ENCODE measurements at regions not wholly inside any gene's neighbourhood (a gene's known extent, or its start where the extent isn't known, plus 50 kb on each side); places are given as distances from the start of the nearest gene placed in this dataset.

DNA sequence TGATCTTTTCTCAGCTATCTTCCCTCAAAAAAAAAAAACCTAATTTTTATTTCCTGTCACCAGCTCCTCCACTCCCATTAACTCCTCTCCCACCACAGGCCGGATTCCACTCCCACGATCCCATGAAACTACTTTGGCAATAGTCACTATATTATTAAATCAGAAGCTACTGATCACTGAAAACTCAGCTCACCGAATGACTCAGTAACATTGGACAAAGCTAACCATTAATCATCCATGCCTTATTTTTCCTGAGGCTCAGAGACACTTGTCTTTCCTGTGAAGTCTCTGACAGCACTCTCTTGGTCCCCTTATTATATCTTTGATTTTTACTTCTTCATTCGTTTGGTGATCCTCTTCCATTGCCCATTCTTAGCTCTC is 260.2 kb downstream of the CGGBP1 start:
- H3K36me3 ChIP-seq (ENCODE audit: insufficient read depth, low read length): no peaks in the 10 kb centered on the region
- H3K9me2 ChIP-seq (replicated peaks; ENCODE audit: low read depth, low read length): no peaks in the 10 kb centered on the region
- no peaks in the 10 kb centered on the region for H3K9me3 ChIP-seq (ENCODE audit: insufficient read depth, low read depth, low read length)
- no peaks in the 10 kb centered on the region for H3F3A ChIP-seq (ENCODE audit: low read depth)
- H3K79me2 ChIP-seq (ENCODE audit: insufficient read depth, low read length): no peaks in the 10 kb centered on the region
- no peak for TF ChIP-seq EZH2phosphoT487 (IDR thresholded peaks at IDR 0.05; ENCODE audit: borderline replicate concordance)
- TF ChIP-seq, protein P1, sequence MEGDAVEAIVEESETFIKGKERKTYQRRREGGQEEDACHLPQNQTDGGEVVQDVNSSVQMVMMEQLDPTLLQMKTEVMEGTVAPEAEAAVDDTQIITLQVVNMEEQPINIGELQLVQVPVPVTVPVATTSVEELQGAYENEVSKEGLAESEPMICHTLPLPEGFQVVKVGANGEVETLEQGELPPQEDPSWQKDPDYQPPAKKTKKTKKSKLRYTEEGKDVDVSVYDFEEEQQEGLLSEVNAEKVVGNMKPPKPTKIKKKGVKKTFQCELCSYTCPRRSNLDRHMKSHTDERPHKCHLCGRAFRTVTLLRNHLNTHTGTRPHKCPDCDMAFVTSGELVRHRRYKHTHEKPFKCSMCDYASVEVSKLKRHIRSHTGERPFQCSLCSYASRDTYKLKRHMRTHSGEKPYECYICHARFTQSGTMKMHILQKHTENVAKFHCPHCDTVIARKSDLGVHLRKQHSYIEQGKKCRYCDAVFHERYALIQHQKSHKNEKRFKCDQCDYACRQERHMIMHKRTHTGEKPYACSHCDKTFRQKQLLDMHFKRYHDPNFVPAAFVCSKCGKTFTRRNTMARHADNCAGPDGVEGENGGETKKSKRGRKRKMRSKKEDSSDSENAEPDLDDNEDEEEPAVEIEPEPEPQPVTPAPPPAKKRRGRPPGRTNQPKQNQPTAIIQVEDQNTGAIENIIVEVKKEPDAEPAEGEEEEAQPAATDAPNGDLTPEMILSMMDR (conservative IDR thresholded peaks at IDR 0.05; ENCODE audit: low read length): no peak
- no peak overlapping the region for H3K4me3 ChIP-seq (ENCODE audit: low read length, poor library complexity, severe bottlenecking)
- H3K4me1 ChIP-seq (ENCODE audit: insufficient read depth, low read length, poor library complexity, severe bottlenecking): no peaks in the 10 kb centered on the region
- no peaks in the 10 kb centered on the region for H4K20me1 ChIP-seq (ENCODE audit: insufficient read depth, low read length, poor library complexity, severe bottlenecking)
- no peaks in the 10 kb centered on the region for H3K27me3 ChIP-seq (ENCODE audit: insufficient read depth, low read length, poor library complexity, severe bottlenecking)
- no peak overlapping the region for H3K9ac ChIP-seq (ENCODE audit: low read depth, low read length, poor library complexity, severe bottlenecking)
- H2AFZ ChIP-seq (ENCODE audit: low read length): no peak overlapping the region
- no peak overlapping the region for H3K4me2 ChIP-seq (ENCODE audit: low read depth, low read length, poor library complexity, severe bottlenecking)

DNA sequence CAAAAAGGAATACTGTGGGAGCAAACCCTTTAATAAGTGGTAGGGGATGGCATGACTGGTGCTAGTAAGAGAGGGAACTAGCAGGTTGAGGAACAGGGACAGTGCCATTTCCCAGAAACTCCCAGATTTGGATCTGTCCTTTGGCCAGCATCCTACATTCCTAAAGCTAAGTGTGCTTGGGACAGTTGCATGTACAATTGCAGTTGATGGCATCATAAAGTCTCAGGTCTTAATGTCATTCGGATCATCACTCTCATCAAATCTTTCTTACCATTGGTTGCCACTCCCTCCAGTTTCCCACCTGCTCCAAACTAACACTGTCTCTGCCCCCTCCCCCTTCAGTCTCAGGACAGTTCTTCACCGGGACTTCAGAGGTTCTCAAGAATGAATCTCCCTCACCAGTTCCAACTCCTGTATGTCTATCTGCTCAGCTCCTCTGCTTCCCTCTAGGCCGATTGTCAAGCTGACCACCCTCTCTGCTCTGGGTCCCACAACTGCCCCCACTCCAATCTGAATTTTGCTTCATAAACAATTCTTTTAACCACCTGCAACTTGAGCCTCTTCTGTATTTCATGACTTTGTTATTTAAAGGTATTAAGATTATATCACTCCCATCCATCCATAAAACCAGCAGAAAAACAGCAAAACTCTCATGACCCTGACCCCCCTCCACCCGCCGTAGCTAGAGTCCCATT is 260.8 kb downstream of the CGGBP1 start:
- H3K4me3 ChIP-seq (ENCODE audit: low read length, poor library complexity, severe bottlenecking): no peak overlapping the region
- TF ChIP-seq EZH2phosphoT487 (IDR thresholded peaks at IDR 0.05; ENCODE audit: borderline replicate concordance): no peak
- TF ChIP-seq, protein P1 (conservative IDR thresholded peaks at IDR 0.05; ENCODE audit: low read length): no peak
- H4K20me1 ChIP-seq (ENCODE audit: insufficient read depth, low read length, poor library complexity, severe bottlenecking): no peaks in the 10 kb centered on the region
- H3K9me2 ChIP-seq (replicated peaks; ENCODE audit: low read depth, low read length): no peaks in the 10 kb centered on the region
- no peak overlapping the region for H2AFZ ChIP-seq (ENCODE audit: low read length)
- no peaks in the 10 kb centered on the region for H3K9me3 ChIP-seq (ENCODE audit: insufficient read depth, low read depth, low read length)
- no peaks in the 10 kb centered on the region for H3F3A ChIP-seq (ENCODE audit: low read depth)
- no peaks in the 10 kb centered on the region for H3K79me2 ChIP-seq (ENCODE audit: insufficient read depth, low read length)
- no peaks in the 10 kb centered on the region for H3K36me3 ChIP-seq (ENCODE audit: insufficient read depth, low read length)
- H3K4me1 ChIP-seq (ENCODE audit: insufficient read depth, low read length, poor library complexity, severe bottlenecking): no peaks in the 10 kb centered on the region
- H3K4me2 ChIP-seq (ENCODE audit: low read depth, low read length, poor library complexity, severe bottlenecking): no peak overlapping the region
- no peak overlapping the region for H3K9ac ChIP-seq (ENCODE audit: low read depth, low read length, poor library complexity, severe bottlenecking)
- H3K27me3 ChIP-seq (ENCODE audit: insufficient read depth, low read length, poor library complexity, severe bottlenecking): no peaks in the 10 kb centered on the region

DNA sequence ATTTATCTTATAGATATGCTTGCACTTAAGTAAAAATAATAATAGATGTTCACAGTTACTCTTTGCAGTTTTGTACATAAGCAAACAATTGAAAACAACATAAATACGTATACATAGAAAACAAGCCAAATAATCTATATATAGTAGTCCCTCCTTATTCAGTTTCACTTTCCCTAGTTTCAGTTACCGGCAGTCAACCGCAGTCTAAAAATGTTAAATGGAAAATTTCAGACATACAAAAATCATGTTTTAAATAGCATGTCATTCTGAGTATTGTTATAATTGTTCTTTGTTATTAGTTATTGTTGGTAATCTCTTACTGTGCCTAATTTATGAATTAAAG is 262.0 kb downstream of the CGGBP1 start:
- Histone ChIP-seq H3K4me3 (ENCODE audit: low read length, poor library complexity, severe bottlenecking) (no peak overlapping the region), H4K20me1 (ENCODE audit: insufficient read depth, low read length, poor library complexity, severe bottlenecking) (no peaks in the 10 kb centered on the region), H3K4me2 (ENCODE audit: low read depth, low read length, poor library complexity, severe bottlenecking) (no peak overlapping the region), H3F3A (ENCODE audit: low read depth) (no peaks in the 10 kb centered on the region), H3K9me3 (ENCODE audit: insufficient read depth, low read depth, low read length) (no peaks in the 10 kb centered on the region), H3K79me2 (ENCODE audit: insufficient read depth, low read length) (no peaks in the 10 kb centered on the region), H3K36me3 (ENCODE audit: insufficient read depth, low read length) (no peaks in the 10 kb centered on the region), H3K4me1 (ENCODE audit: insufficient read depth, low read length, poor library complexity, severe bottlenecking) (no peaks in the 10 kb centered on the region), H3K9ac (ENCODE audit: low read depth, low read length, poor library complexity, severe bottlenecking) (no peak overlapping the region), H3K9me2 (replicated peaks; ENCODE audit: low read depth, low read length) (no peaks in the 10 kb centered on the region), H3K27me3 (ENCODE audit: insufficient read depth, low read length, poor library complexity, severe bottlenecking) (no peaks in the 10 kb centered on the region), H2AFZ (ENCODE audit: low read length) (no peak overlapping the region)
- TF ChIP-seq, protein P1 (conservative IDR thresholded peaks at IDR 0.05; ENCODE audit: low read length): no peak
- TF ChIP-seq EZH2phosphoT487 (IDR thresholded peaks at IDR 0.05; ENCODE audit: borderline replicate concordance): no peak
